PFSK-1 (cell line): ENCODE measurements at regions not wholly inside any gene's neighbourhood (a gene's known extent, or its start where the extent isn't known, plus 50 kb on each side); places are given as distances from the start of the nearest gene placed in this dataset.

Source experiments
- FOXP2 ChIP-seq: optimal IDR thresholded peaks from 2 replicates; pipeline ENCODE3; 2011; ENCODE audit warnings: borderline replicate concordance, control low read depth, inconsistent platforms; ENCODE audit not compliant: insufficient read depth; ENCODE audit errors: extremely low read length, extremely low read depth
- POLR2AphosphoS5 ChIP-seq: IDR thresholded peaks from 2 replicates; pipeline ENCODE4 v1.6.1; 2012; ENCODE audit warnings: low read depth, mild to moderate bottlenecking, control low read depth, low read length, moderate library complexity
- SIN3A ChIP-seq: IDR thresholded peaks from 2 replicates; pipeline ENCODE4 v1.6.1; 2012; ENCODE audit warnings: mild to moderate bottlenecking, low read length, moderate library complexity, borderline replicate concordance; ENCODE audit not compliant: insufficient read depth
- TAF1 ChIP-seq: IDR thresholded peaks from 2 replicates; pipeline ENCODE4 v1.6.1; 2012; ENCODE audit warnings: low read length, control low read depth, borderline replicate concordance; ENCODE audit not compliant: insufficient read depth
- TF ChIP-seq, protein P1 (sequence below), 2 experiments: IDR thresholded peaks; 2 replicates each; pipeline versions ENCODE4 v1.6.1 to v1.8.0; 2011 to 2012; ENCODE audit warnings: low read depth in 2 of 2, low read length in 2 of 2, control low read depth in 1 of 2, inconsistent platforms in 1 of 2, mild to moderate bottlenecking in 1 of 2, moderate library complexity in 1 of 2; ENCODE audit not compliant: insufficient read depth in 1 of 2

DNA sequence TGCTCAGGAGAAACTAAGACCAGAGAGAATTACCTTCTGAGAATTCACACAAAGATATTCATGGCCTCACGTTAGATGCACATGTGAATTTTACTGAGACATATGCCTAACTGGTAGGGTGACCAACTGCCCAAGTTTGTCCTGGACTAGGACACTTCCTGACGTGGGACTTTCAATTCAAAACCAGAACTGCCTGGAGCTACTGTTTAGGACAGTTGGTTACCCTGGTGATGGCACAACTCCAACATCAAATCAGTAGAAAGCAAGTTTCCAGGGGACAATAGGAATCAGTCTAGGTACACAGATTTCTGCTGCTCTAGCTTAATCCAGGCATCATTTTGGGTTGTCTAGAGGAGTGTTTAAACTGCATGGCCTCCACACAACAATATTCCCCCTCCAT lies 178.7 kb downstream of the GXYLT1 start:
- TF ChIP-seq TAF1 = no peak
- TF ChIP-seq, protein P1, sequence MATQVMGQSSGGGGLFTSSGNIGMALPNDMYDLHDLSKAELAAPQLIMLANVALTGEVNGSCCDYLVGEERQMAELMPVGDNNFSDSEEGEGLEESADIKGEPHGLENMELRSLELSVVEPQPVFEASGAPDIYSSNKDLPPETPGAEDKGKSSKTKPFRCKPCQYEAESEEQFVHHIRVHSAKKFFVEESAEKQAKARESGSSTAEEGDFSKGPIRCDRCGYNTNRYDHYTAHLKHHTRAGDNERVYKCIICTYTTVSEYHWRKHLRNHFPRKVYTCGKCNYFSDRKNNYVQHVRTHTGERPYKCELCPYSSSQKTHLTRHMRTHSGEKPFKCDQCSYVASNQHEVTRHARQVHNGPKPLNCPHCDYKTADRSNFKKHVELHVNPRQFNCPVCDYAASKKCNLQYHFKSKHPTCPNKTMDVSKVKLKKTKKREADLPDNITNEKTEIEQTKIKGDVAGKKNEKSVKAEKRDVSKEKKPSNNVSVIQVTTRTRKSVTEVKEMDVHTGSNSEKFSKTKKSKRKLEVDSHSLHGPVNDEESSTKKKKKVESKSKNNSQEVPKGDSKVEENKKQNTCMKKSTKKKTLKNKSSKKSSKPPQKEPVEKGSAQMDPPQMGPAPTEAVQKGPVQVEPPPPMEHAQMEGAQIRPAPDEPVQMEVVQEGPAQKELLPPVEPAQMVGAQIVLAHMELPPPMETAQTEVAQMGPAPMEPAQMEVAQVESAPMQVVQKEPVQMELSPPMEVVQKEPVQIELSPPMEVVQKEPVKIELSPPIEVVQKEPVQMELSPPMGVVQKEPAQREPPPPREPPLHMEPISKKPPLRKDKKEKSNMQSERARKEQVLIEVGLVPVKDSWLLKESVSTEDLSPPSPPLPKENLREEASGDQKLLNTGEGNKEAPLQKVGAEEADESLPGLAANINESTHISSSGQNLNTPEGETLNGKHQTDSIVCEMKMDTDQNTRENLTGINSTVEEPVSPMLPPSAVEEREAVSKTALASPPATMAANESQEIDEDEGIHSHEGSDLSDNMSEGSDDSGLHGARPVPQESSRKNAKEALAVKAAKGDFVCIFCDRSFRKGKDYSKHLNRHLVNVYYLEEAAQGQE (IDR thresholded peaks at IDR 0.05; ENCODE audit: insufficient read depth in 1 of 2, low read depth in 2 of 2, low read length in 2 of 2) = no peak
- TF ChIP-seq FOXP2 = no peak
- TF ChIP-seq POLR2AphosphoS5 = no peak
- no peak for TF ChIP-seq SIN3A

DNA sequence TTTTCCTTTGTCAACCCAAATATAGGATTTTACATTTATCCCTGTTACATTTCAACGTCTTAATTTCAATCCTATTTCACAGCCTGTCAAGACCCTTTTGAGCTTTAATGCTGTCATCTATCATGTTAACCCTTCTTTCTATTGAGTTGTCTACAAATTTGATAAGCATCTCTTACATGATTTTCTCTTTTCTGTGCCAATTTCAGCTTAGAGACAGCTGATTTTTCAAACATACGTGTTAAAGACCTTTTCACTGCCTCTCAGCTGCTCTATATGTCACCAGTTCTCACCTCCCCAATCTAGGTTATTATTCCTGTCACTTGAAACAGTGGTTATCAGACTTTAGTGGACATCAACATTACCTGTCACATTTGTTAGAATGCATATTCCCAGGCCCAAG lies 181.3 kb downstream of the GXYLT1 start:
- TF ChIP-seq, protein P1 (IDR thresholded peaks at IDR 0.05; ENCODE audit: insufficient read depth in 1 of 2, low read depth in 2 of 2, low read length in 2 of 2) = no peak
- TF ChIP-seq FOXP2 = no peak
- TF ChIP-seq SIN3A = no peak
- no peak for TF ChIP-seq TAF1
- TF ChIP-seq POLR2AphosphoS5 = no peak

DNA sequence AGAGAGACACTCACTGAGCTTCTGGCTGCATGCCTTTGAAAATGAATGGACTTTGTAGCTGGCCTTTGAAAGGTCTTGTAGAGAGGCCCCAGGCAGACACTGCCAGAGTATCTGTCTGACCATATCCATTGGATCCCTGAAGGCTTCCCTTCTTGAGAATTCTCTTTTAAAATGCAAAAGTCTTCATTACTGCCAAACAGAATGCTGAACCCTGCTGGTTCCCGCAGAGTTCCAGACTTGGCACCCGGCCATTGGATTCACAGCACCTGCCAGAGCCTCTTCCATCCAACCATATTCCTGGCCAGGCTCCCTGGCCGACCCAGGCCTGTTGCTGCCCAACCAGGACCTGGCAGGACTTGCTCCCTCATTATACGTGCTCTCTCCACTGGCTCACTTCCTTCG lies 182.5 kb downstream of the GXYLT1 start:
- TF ChIP-seq TAF1 (no peak), FOXP2 (no peak), SIN3A (no peak)

DNA sequence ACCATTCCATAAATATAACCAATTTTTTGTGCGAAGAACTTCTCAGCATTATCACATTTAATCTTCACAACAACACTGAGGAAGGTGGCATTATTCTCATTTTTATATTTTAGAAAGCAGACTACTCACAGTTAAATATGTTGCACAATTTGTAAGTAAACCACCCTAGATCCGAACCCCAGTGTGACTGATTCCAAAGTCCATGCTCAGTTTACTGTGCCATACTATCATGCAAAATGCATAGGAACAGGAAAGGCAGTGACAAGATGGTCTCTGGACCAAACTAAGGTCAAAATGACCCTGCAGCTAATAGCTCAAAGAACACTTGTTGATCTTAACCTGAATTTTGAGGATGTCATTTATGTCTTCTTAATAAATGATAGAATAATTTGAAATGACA lies 185.4 kb downstream of the GXYLT1 start:
- TF ChIP-seq TAF1 (no peak), FOXP2 (no peak), POLR2AphosphoS5 (no peak), SIN3A (no peak)
- TF ChIP-seq, protein P1 (IDR thresholded peaks at IDR 0.05; ENCODE audit: insufficient read depth in 1 of 2, low read depth in 2 of 2, low read length in 2 of 2) = no peak

DNA sequence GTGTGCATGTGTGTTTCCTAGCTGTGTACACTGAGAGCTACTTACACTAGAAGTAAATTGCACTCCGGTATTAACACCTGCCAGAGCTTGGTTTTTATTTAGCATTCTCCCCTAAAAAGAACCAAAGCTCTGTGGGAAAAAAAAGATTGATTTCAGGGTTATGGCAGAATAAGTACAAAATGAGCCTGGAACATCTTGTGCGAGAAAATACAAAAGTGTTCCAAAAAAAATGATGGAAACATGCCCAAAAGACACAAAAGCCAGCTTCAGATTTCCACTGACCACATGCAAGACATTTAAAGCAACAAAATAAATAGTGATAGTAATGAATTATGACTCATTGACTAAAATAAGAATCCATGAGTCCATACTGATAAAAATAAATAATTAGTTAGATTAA lies 188.3 kb downstream of the GXYLT1 start:
- no peak for TF ChIP-seq FOXP2
- TF ChIP-seq, protein P1 (IDR thresholded peaks at IDR 0.05; ENCODE audit: insufficient read depth in 1 of 2, low read depth in 2 of 2, low read length in 2 of 2) = no peak
- TF ChIP-seq POLR2AphosphoS5 = no peak
- no peak for TF ChIP-seq TAF1
- no peak for TF ChIP-seq SIN3A
